ENCODE measurements at regions not wholly inside any gene's neighbourhood (a gene's known extent, or its start where the extent isn't known, plus 50 kb on each side); places are given as distances from the start of the nearest gene placed in this dataset.

- Histone ChIP-seq H3K27ac (ENCODE audit: low read depth in 2 of 2, low read length in 1 of 2) (no peak overlapping the region), H3K9ac (no peak overlapping the region), H3K36me3 (replicated peaks in 1 of 2; ENCODE audit: control insufficient read depth in 1 of 2, insufficient read depth in 2 of 2, low read length in 1 of 2) (no peaks in the 10 kb centered on the region), H3K9me3 (no peaks in the 10 kb centered on the region), H3K79me2 (ENCODE audit: insufficient read depth) (no peaks in the 10 kb centered on the region), H3K9me2 (no peaks in the 10 kb centered on the region), H3K4me2 (no peak overlapping the region), H3K27me3 (ENCODE audit: insufficient read depth) (no peaks in the 10 kb centered on the region), H2AFZ (ENCODE audit: low read depth) (no peak overlapping the region), H4K20me1 (ENCODE audit: insufficient read depth) (no peaks in the 10 kb centered on the region), H3K4me3 (ENCODE audit: low read depth in 2 of 2, low read length in 1 of 2) (no peak overlapping the region), H3F3A (replicated peaks; ENCODE audit: insufficient read depth) (no peaks in the 10 kb centered on the region), H3K4me1 (ENCODE audit: control insufficient read depth in 1 of 2, insufficient read depth in 2 of 2, low read depth in 1 of 2, low read length in 1 of 2) (peaks cover 0 to 22% of the 10 kb centered on the region in 2 experiments; a peak in 2 of 4 replicates)
- TF ChIP-seq MAX (IDR thresholded peaks at IDR 0.05; ENCODE audit: low read depth) (no peak), USF2 (IDR thresholded peaks at IDR 0.05; ENCODE audit: borderline replicate concordance, low read depth, low read length) (no peak), TEAD4 (IDR thresholded peaks at IDR 0.05; ENCODE audit: borderline replicate concordance, insufficient read depth) (no peak), GABPA (IDR thresholded peaks at IDR 0.05; ENCODE audit: low read depth) (no peak), CTCF (IDR thresholded peaks at IDR 0.05) (no peak), NRF1 (IDR thresholded peaks at IDR 0.05; ENCODE audit: low read depth, low read length) (no peak), MXI1 (IDR thresholded peaks at IDR 0.05; ENCODE audit: low read depth, low read length) (no peak), NFIC (IDR thresholded peaks at IDR 0.05; ENCODE audit: borderline replicate concordance) (no peak), EP300 (IDR thresholded peaks at IDR 0.05; ENCODE audit: borderline replicate concordance in 1 of 2, low read depth in 1 of 2, low read length in 1 of 2) (no peak), USF1 (IDR thresholded peaks at IDR 0.05; ENCODE audit: borderline replicate concordance, low read depth) (no peak), TCF12 (IDR thresholded peaks at IDR 0.05) (no peak), SMC3 (IDR thresholded peaks at IDR 0.05; ENCODE audit: low read depth, low read length) (no peak), FOSL2 (IDR thresholded peaks at IDR 0.05; ENCODE audit: borderline replicate concordance, low read depth) (no peak), MEF2A (IDR thresholded peaks at IDR 0.05; ENCODE audit: borderline replicate concordance, low read depth) (no peak), GATA2 (CRISPR knock-in tag; IDR thresholded peaks at IDR 0.05) (no peak), FOXM1 (IDR thresholded peaks at IDR 0.05; ENCODE audit: low read depth) (no peak), RAD21 (IDR thresholded peaks at IDR 0.05; ENCODE audit: low read length) (no peak), TAF1 (IDR thresholded peaks at IDR 0.05; ENCODE audit: borderline replicate concordance, low read depth, low read length) (no peak)
- 24% methylated on average over 3 of the region's 3 CpGs for WGBS (ENCODE audit: low lambda C conversion rate)
- ChIA-PET CTCF (interaction anchor here (0.8 to 5.1 kb wide), 11 partner anchors 208 to 550 kb away, joined by 3 to 41 read pairs (median 5); no protein-coding TSS in a partner anchor), POLR2A (no interaction called here)
- no peak for DNase-seq
Observed at GRCh38 chr3:69669070-69669469, 70.2 kb upstream of the MITF start.

Measured in SK-N-SH (cell line).